ENCODE measurements at regions not wholly inside any gene's neighbourhood (a gene's known extent, or its start where the extent isn't known, plus 50 kb on each side); places are given as distances from the start of the nearest gene placed in this dataset.

GRCh38 chr3:107106316-107106715, 270.9 kb upstream of the CCDC54 start:
- H3K9me3 Mint-ChIP-seq (ENCODE audit: unreplicated experiment), result no peaks in the 10 kb centered on the region
- TF ChIP-seq CTCF (IDR thresholded peaks at IDR 0.05; ENCODE audit: partially characterized antibody, unreplicated experiment), result no peak
- no peak overlapping the region for H3K4me3 Mint-ChIP-seq (ENCODE audit: unreplicated experiment)
- H3K36me3 Mint-ChIP-seq (ENCODE audit: unreplicated experiment), result no peaks in the 10 kb centered on the region
- no peak overlapping the region for H3K27ac Mint-ChIP-seq (ENCODE audit: unreplicated experiment)
- DNase-seq, result no peak
- H3K4me1 Mint-ChIP-seq (ENCODE audit: low read depth, unreplicated experiment), result no peaks in the 10 kb centered on the region
- H3K27me3 Mint-ChIP-seq (ENCODE audit: unreplicated experiment), result peaks cover 2% of the 10 kb centered on the region

- no peak for TF ChIP-seq CTCF (IDR thresholded peaks at IDR 0.05; ENCODE audit: partially characterized antibody, unreplicated experiment)
- Mint-ChIP-seq H3K9me3 (ENCODE audit: unreplicated experiment) (no peaks in the 10 kb centered on the region), H3K4me1 (ENCODE audit: low read depth, unreplicated experiment) (no peaks in the 10 kb centered on the region), H3K27ac (ENCODE audit: unreplicated experiment) (no peak overlapping the region), H3K27me3 (ENCODE audit: unreplicated experiment) (peaks cover 2% of the 10 kb centered on the region), H3K4me3 (ENCODE audit: unreplicated experiment) (no peak overlapping the region), H3K36me3 (ENCODE audit: unreplicated experiment) (no peaks in the 10 kb centered on the region)
- DNase-seq, result no peak
Measured at GRCh38 chr3:107106907-107107306, 270.3 kb upstream of the CCDC54 start.

- TF ChIP-seq CTCF (IDR thresholded peaks at IDR 0.05; ENCODE audit: partially characterized antibody, unreplicated experiment), result no peak
- H3K27ac Mint-ChIP-seq (ENCODE audit: unreplicated experiment), result no peak overlapping the region
Measured at GRCh38 chr3:107110596-107111305, 266.5 kb upstream of the CCDC54 start.

GRCh38 chr3:107111872-107112271, 265.4 kb upstream of the CCDC54 start:
- no peak for TF ChIP-seq CTCF (IDR thresholded peaks at IDR 0.05; ENCODE audit: partially characterized antibody, unreplicated experiment)
- Mint-ChIP-seq H3K4me1 (ENCODE audit: low read depth, unreplicated experiment) (no peaks in the 10 kb centered on the region), H3K27me3 (ENCODE audit: unreplicated experiment) (no peaks in the 10 kb centered on the region), H3K27ac (ENCODE audit: unreplicated experiment) (no peak overlapping the region), H3K36me3 (ENCODE audit: unreplicated experiment) (no peaks in the 10 kb centered on the region), H3K9me3 (ENCODE audit: unreplicated experiment) (peaks cover 2% of the 10 kb centered on the region), H3K4me3 (ENCODE audit: unreplicated experiment) (no peak overlapping the region)
- no peak for DNase-seq

More at GRCh38 chr3:107110596-107111305, 266.5 kb upstream of the CCDC54 start:
- no peaks in the 10 kb centered on the region for H3K4me1 Mint-ChIP-seq (ENCODE audit: low read depth, unreplicated experiment)
- H3K4me3 Mint-ChIP-seq (ENCODE audit: unreplicated experiment), result no peak overlapping the region
- no peak for DNase-seq
- H3K36me3 Mint-ChIP-seq (ENCODE audit: unreplicated experiment), result no peaks in the 10 kb centered on the region
- H3K27me3 Mint-ChIP-seq (ENCODE audit: unreplicated experiment), result no peaks in the 10 kb centered on the region
- H3K9me3 Mint-ChIP-seq (ENCODE audit: unreplicated experiment), result peaks cover 2% of the 10 kb centered on the region

- peaks cover 2% of the 10 kb centered on the region for H3K9me3 Mint-ChIP-seq (ENCODE audit: unreplicated experiment)
- DNase-seq, result no peak
- H3K36me3 Mint-ChIP-seq (ENCODE audit: unreplicated experiment), result no peaks in the 10 kb centered on the region
- H3K27me3 Mint-ChIP-seq (ENCODE audit: unreplicated experiment), result no peaks in the 10 kb centered on the region
- TF ChIP-seq CTCF (IDR thresholded peaks at IDR 0.05; ENCODE audit: partially characterized antibody, unreplicated experiment), result no peak
- no peak overlapping the region for H3K27ac Mint-ChIP-seq (ENCODE audit: unreplicated experiment)
- H3K4me3 Mint-ChIP-seq (ENCODE audit: unreplicated experiment), result no peak overlapping the region
- H3K4me1 Mint-ChIP-seq (ENCODE audit: low read depth, unreplicated experiment), result no peaks in the 10 kb centered on the region
Measured at GRCh38 chr3:107112356-107112755, 264.9 kb upstream of the CCDC54 start.

Data from glutamatergic neuron (in vitro differentiated cells).